SK-N-SH (cell line): ENCODE measurements at regions not wholly inside any gene's neighbourhood (a gene's known extent, or its start where the extent isn't known, plus 50 kb on each side); places are given as distances from the start of the nearest gene placed in this dataset.

ENCODE experiments used
- CTCF ChIA-PET: fragments of 300-600, 350-600 bp; formaldehyde crosslinking; extraction: SDS; loops from one replicate; lab custom pipeline; 2021; lab: Yijun Ruan, JAX
- POLR2A ChIA-PET: fragments of 350-600 bp; sonication (Branson Sonifier 250); formaldehyde crosslinking; extraction: SDS; loops from one replicate; lab custom pipeline; 2020; ENCODE audit warnings: antibody characterized with exemption, inconsistent platforms; lab: Yijun Ruan, JAX
- DNase-seq: peaks from one replicate; pipeline ENCODE4 v3.0.0; 2012
- H2AFZ ChIP-seq: fragments of 200-600 bp; sonication (generic); 2 replicates; pipeline ENCODE4 v1.8.1; 2016; ENCODE audit warnings: antibody characterized with exemption, mild to moderate bottlenecking, low read depth
- H3F3A ChIP-seq: fragments of 200-600 bp; sonication (generic); replicated peaks from 2 replicates; pipeline ENCODE3; 2016; ENCODE audit warnings: antibody characterized with exemption, mild to moderate bottlenecking; ENCODE audit not compliant: insufficient read depth
- H3K27ac ChIP-seq, 2 experiments: fragments of 200-500 bp in 1 of 2; fragments of 200-600 bp in 1 of 2; sonication (Bioruptor generic) in 1 of 2; sonication (generic), shearing (Covaris generic) in 1 of 2; 2 replicates each; pipeline versions ENCODE4 v1.5.1 to v1.6.1; 2014 to 2016; ENCODE audit warnings: low read depth in 2 of 2, inconsistent platforms in 1 of 2, low read length in 1 of 2, mild to moderate bottlenecking in 1 of 2, mixed read lengths in 1 of 2
- H3K27me3 ChIP-seq: fragments of 200-600 bp; sonication (generic), shearing (Covaris generic); 2 replicates; pipeline ENCODE4 v1.6.1; 2016; ENCODE audit warnings: mixed run types; ENCODE audit not compliant: insufficient read depth
- H3K36me3 ChIP-seq, 2 experiments: fragments of 200-500 bp in 1 of 2; fragments of 200-600 bp in 1 of 2; sonication (Bioruptor generic) in 1 of 2; sonication (generic) in 1 of 2; replicated peaks in 1 of 2; 2 replicates each; pipeline versions ENCODE3 to v1.5.1; 2014 to 2016; ENCODE audit warnings: low read length in 1 of 2, mild to moderate bottlenecking in 1 of 2; ENCODE audit not compliant: insufficient read depth in 2 of 2, control insufficient read depth in 1 of 2
- H3K4me1 ChIP-seq, 2 experiments: fragments of 200-500 bp in 1 of 2; fragments of 200-600 bp in 1 of 2; sonication (Bioruptor generic) in 1 of 2; sonication (generic), shearing (Covaris generic) in 1 of 2; 2 replicates each; pipeline versions ENCODE4 v1.5.1 to v1.6.1; 2014 to 2016; ENCODE audit warnings: low read depth in 1 of 2, low read length in 1 of 2, mixed run types in 1 of 2; ENCODE audit not compliant: insufficient read depth in 2 of 2, control insufficient read depth in 1 of 2
- H3K4me2 ChIP-seq: fragments of 200-600 bp; sonication (generic), shearing (Covaris generic); 2 replicates; pipeline ENCODE4 v1.6.1; 2017; ENCODE audit warnings: mixed run types
- H3K4me3 ChIP-seq, 2 experiments: fragments of 200-500 bp in 1 of 2; fragments of 200-600 bp in 1 of 2; sonication (Bioruptor generic) in 1 of 2; sonication (generic), shearing (Covaris generic) in 1 of 2; 2 replicates each; pipeline versions ENCODE4 v1.5.1 to v1.8.1; 2014 to 2016; ENCODE audit warnings: low read depth in 2 of 2, inconsistent platforms in 1 of 2, low read length in 1 of 2, mild to moderate bottlenecking in 1 of 2, mixed read lengths in 1 of 2, moderate library complexity in 1 of 2
- H3K79me2 ChIP-seq: fragments of 200-600 bp; sonication (generic); 2 replicates; pipeline ENCODE4 v1.8.1; 2017; ENCODE audit warnings: mild to moderate bottlenecking; ENCODE audit not compliant: insufficient read depth
- H3K9ac ChIP-seq: fragments of 200-600 bp; sonication (generic); 2 replicates; pipeline ENCODE4 v1.6.1; 2017; ENCODE audit warnings: mixed run types
- H3K9me2 ChIP-seq: fragments of 200-600 bp; sonication (generic); 2 replicates; pipeline ENCODE4 v1.6.1; 2017; ENCODE audit warnings: mixed run types
- H3K9me3 ChIP-seq: fragments of 200-600 bp; sonication (generic); 2 replicates; pipeline ENCODE4 v1.6.1; 2017; ENCODE audit warnings: mixed run types, mild to moderate bottlenecking, moderate library complexity
- H4K20me1 ChIP-seq: fragments of 200-600 bp; sonication (generic); 2 replicates; pipeline ENCODE4 v1.6.1; 2017; ENCODE audit warnings: mild to moderate bottlenecking, mixed run types; ENCODE audit not compliant: insufficient read depth
- CHD2 ChIP-seq: fragments of 150-350 bp; IDR thresholded peaks from 2 replicates; pipeline ENCODE4 v1.6.1; 2018; ENCODE audit warnings: low read length; ENCODE audit not compliant: partially characterized antibody
- CTCF ChIP-seq: fragments of 200-600 bp; sonication (generic); IDR thresholded peaks from 2 replicates; pipeline ENCODE4 v1.6.1; 2017; ENCODE audit warnings: antibody characterized with exemption, mild to moderate bottlenecking, moderate library complexity
- FOSL2 ChIP-seq: IDR thresholded peaks from 2 replicates; pipeline ENCODE4 v1.4.0; 2012; ENCODE audit warnings: low read depth, mild to moderate bottlenecking, moderate library complexity, borderline replicate concordance
- FOXM1 ChIP-seq: IDR thresholded peaks from 2 replicates; pipeline ENCODE4 v1.4.0; 2012; ENCODE audit warnings: low read depth, mild to moderate bottlenecking
- GABPA ChIP-seq: IDR thresholded peaks from 2 replicates; pipeline ENCODE4 v1.4.0; 2012; ENCODE audit warnings: low read depth, mild to moderate bottlenecking
- GATA2 ChIP-seq: sonication (generic); formaldehyde crosslinking; IDR thresholded peaks from 2 replicates; pipeline ENCODE4 v1.5.0; 2020; ENCODE audit warnings: mild to moderate bottlenecking, missing genetic modification reagents
- JUND ChIP-seq: IDR thresholded peaks from 2 replicates; pipeline ENCODE4 v1.4.0; 2012
- MAX ChIP-seq: IDR thresholded peaks from 2 replicates; pipeline ENCODE4 v1.4.0; 2012; ENCODE audit warnings: low read depth
- MXI1 ChIP-seq: IDR thresholded peaks from 2 replicates; pipeline ENCODE4 v1.6.1; 2012; ENCODE audit warnings: mild to moderate bottlenecking, low read depth, low read length, improper control_type of control experiment
- NRF1 ChIP-seq: IDR thresholded peaks from 2 replicates; pipeline ENCODE4 v1.6.1; 2012; ENCODE audit warnings: low read depth, mild to moderate bottlenecking, low read length
- RCOR1 ChIP-seq: fragments of 150-350 bp; IDR thresholded peaks from 2 replicates; pipeline ENCODE4 v1.6.1; 2017; ENCODE audit warnings: antibody characterized with exemption, low read length
- REST ChIP-seq: IDR thresholded peaks from 2 replicates; pipeline ENCODE4 v1.6.1; 2012; ENCODE audit warnings: mild to moderate bottlenecking, low read depth, low read length, moderate library complexity
- RFX5 ChIP-seq: IDR thresholded peaks from 2 replicates; pipeline ENCODE4 v1.6.1; 2012; ENCODE audit warnings: mild to moderate bottlenecking, improper control_type of control experiment, low read length
- SIN3A ChIP-seq: IDR thresholded peaks from 2 replicates; pipeline ENCODE4 v1.6.1; 2012; ENCODE audit warnings: low read depth, mild to moderate bottlenecking, low read length, moderate library complexity, borderline replicate concordance
- SMC3 ChIP-seq: IDR thresholded peaks from 2 replicates; pipeline ENCODE4 v1.6.1; 2012; ENCODE audit warnings: low read depth, low read length, improper control_type of control experiment
- TAF1 ChIP-seq: IDR thresholded peaks from 2 replicates; pipeline ENCODE4 v1.6.1; 2012; ENCODE audit warnings: low read depth, mild to moderate bottlenecking, low read length, moderate library complexity, borderline replicate concordance
- YY1 ChIP-seq: IDR thresholded peaks from 2 replicates; pipeline ENCODE4 v1.4.0; 2012; ENCODE audit warnings: low read depth, mild to moderate bottlenecking
- WGBS: methylation state at CpG from one replicate; pipeline ENCODE4 v1.1.6; 2017; ENCODE audit warnings: low lambda C conversion rate; 5-methylcytosine and 5-hydroxymethylcytosine counted together
- TF ChIP-seq, protein P1 (sequence below): fragments of 150-350 bp; IDR thresholded peaks from 2 replicates; pipeline ENCODE4 v1.6.1; 2016; ENCODE audit warnings: mild to moderate bottlenecking, low read depth, low read length
- TF ChIP-seq, protein P2 (sequence below): IDR thresholded peaks from 2 replicates; pipeline ENCODE4; 2012

GRCh38 chr22:22058633-22059290, 76.2 kb upstream of the TOP3B start (continued):
- TF ChIP-seq REST (no peak), RCOR1 (no peak), JUND (no peak)

DNA sequence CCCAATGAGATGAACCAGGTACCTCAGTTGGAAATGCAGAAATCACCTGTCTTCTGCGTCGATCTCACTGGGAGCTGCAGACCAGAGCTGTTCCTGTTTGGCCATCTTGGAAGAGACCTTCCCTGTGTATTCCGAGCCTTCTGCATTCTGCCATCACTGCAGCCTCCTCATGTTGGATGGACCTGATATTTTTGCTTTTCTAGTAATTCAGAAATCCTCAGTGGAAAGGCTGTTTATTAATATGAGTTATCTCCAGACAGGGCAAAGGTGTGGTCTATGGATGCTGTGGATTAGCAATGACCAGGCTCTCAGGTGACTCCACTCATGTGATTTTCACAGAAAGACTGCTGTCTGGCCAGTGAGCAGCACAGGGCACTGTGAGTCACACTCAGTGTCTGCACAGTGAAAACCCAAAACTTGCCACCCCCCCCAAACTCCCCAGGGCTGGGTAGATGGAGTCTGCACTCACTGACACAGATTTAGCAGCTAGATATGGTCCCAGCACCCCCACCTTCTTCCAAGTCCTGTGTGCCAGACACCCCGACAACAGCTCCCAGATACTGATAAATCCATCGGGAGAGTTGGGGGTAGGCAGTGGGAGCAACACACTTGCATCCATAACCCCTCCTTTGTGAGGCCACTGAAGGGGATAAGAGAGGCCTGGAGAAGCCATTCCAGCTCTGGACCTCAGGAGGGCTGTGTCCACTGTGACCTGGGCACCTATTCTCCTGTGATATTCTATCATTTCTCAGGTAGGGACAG, 75.2 kb upstream of the TOP3B start:
- H4K20me1 ChIP-seq, result no peaks in the 10 kb centered on the region
- no peaks in the 10 kb centered on the region for H3K36me3 ChIP-seq
- H3K4me2 ChIP-seq, result no peak overlapping the region
- 22% methylated on average over 5 of the region's 5 CpGs for WGBS
- H3K27me3 ChIP-seq, result peaks cover 23% of the 10 kb centered on the region; the same call in 1 of the 2 replicates
- H3K4me1 ChIP-seq, result no peaks in the 10 kb centered on the region
- POLR2A ChIA-PET, result no interaction called here
- H3K9me3 ChIP-seq, result no peaks in the 10 kb centered on the region
- no peak overlapping the region for H3K27ac ChIP-seq
- no peaks in the 10 kb centered on the region for H3K9me2 ChIP-seq
- no peak overlapping the region for H3K9ac ChIP-seq
- H2AFZ ChIP-seq, result no peak overlapping the region
- no peak overlapping the region for H3K4me3 ChIP-seq
- no peaks in the 10 kb centered on the region; the same call in 1 of the 2 replicates for H3K79me2 ChIP-seq
- DNase-seq, result no peak
- CTCF ChIA-PET, result interaction anchor here (0.7 to 5.2 kb wide), 3 partner anchors 14 to 114 kb away, joined by 3 to 32 read pairs (median 6); no protein-coding TSS in a partner anchor
- no peaks in the 10 kb centered on the region for H3F3A ChIP-seq
- no peak for TF ChIP-seq CTCF
- TF ChIP-seq GATA2 (CRISPR knock-in tag), result no peak
- no peak for TF ChIP-seq SIN3A
- TF ChIP-seq RCOR1, result no peak
- TF ChIP-seq CHD2, result no peak
- no peak for TF ChIP-seq MAX
- TF ChIP-seq FOXM1, result no peak
- no peak for TF ChIP-seq NRF1
- no peak for TF ChIP-seq YY1
- TF ChIP-seq RFX5, result no peak
- TF ChIP-seq FOSL2, result no peak
- TF ChIP-seq, protein P1, sequence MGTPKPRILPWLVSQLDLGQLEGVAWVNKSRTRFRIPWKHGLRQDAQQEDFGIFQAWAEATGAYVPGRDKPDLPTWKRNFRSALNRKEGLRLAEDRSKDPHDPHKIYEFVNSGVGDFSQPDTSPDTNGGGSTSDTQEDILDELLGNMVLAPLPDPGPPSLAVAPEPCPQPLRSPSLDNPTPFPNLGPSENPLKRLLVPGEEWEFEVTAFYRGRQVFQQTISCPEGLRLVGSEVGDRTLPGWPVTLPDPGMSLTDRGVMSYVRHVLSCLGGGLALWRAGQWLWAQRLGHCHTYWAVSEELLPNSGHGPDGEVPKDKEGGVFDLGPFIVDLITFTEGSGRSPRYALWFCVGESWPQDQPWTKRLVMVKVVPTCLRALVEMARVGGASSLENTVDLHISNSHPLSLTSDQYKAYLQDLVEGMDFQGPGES, result no peak
- no peak for TF ChIP-seq SMC3
- no peak for TF ChIP-seq TAF1
- TF ChIP-seq MXI1, result no peak
- TF ChIP-seq GABPA, result no peak
- TF ChIP-seq, protein P2, sequence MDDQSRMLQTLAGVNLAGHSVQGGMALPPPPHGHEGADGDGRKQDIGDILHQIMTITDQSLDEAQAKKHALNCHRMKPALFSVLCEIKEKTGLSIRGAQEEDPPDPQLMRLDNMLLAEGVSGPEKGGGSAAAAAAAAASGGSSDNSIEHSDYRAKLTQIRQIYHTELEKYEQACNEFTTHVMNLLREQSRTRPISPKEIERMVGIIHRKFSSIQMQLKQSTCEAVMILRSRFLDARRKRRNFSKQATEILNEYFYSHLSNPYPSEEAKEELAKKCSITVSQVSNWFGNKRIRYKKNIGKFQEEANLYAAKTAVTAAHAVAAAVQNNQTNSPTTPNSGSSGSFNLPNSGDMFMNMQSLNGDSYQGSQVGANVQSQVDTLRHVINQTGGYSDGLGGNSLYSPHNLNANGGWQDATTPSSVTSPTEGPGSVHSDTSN, result no peak
